IMR-90 (cell line): ENCODE measurements at regions not wholly inside any gene's neighbourhood (a gene's known extent, or its start where the extent isn't known, plus 50 kb on each side); places are given as distances from the start of the nearest gene placed in this dataset.
A peak's percentile ranks its signal among the peaks of the same experiment; 100 is the strongest.

Experiments
- ATAC-seq: fragments of 200-7000 bp; cut with Tn5 transposase; 2 replicates; pipeline ENCODE4 v1.9.1; 2020; ENCODE audit warnings: low read depth, mild to moderate bottlenecking, moderate library complexity
- BruUV-seq: library from RNA; stranded (reverse); fragments of 400-500 nt; replicated peaks from 2 replicates; lab custom pipeline; 2021; lab: Mats Ljungman, UMichigan
- CTCF ChIA-PET: fragments of 300-600 bp; formaldehyde crosslinking; extraction: SDS; loops from one replicate; lab custom pipeline; 2021; ENCODE audit warnings: antibody characterized with exemption; lab: Yijun Ruan, JAX
- POLR2A ChIA-PET: fragments of 300-600 bp; sonication (Branson Sonifier 250); formaldehyde crosslinking; loops from one replicate; lab custom pipeline; 2022; ENCODE audit warnings: antibody characterized with exemption; ENCODE audit not compliant: unreplicated experiment; lab: Charles Lee
- DNase-seq: peaks from one replicate; pipeline ENCODE4 v3.0.0; 2013
- H2AFZ ChIP-seq: replicated peaks from 2 replicates; pipeline ENCODE3; 2013; ENCODE audit warnings: low read length, mild to moderate bottlenecking; ENCODE audit not compliant: poor library complexity
- H2AK5ac ChIP-seq: 2 replicates; pipeline ENCODE4 v1.6.1; 2013; ENCODE audit warnings: low read depth, low read length, inconsistent platforms
- H2AK9ac ChIP-seq: replicated peaks from 2 replicates; pipeline ENCODE3; 2013; ENCODE audit warnings: mild to moderate bottlenecking, low read depth, low read length, moderate library complexity; ENCODE audit not compliant: poor library complexity
- H2BK120ac ChIP-seq: 2 replicates; pipeline ENCODE4 v1.6.1; 2013; ENCODE audit warnings: low read depth, low read length, inconsistent platforms
- H2BK15ac ChIP-seq: 3 replicates; pipeline ENCODE4 v1.6.1; 2013; ENCODE audit warnings: low read depth, low read length, inconsistent platforms
- H2BK20ac ChIP-seq: 2 replicates; pipeline ENCODE4 v1.6.1; 2013; ENCODE audit warnings: low read depth, mild to moderate bottlenecking, inconsistent platforms, low read length, moderate library complexity
- H2BK5ac ChIP-seq: 2 replicates; pipeline ENCODE4 v1.6.1; 2013; ENCODE audit warnings: mild to moderate bottlenecking, low read depth, low read length, inconsistent platforms; ENCODE audit not compliant: poor library complexity, severe bottlenecking
- H3K14ac ChIP-seq: replicated peaks from 2 replicates; pipeline ENCODE4 v1.6.1; 2013; ENCODE audit warnings: low read depth, low read length, inconsistent platforms
- H3K18ac ChIP-seq: 2 replicates; pipeline ENCODE4 v1.6.1; 2013; ENCODE audit warnings: low read depth, low read length, control low read depth
- H3K23ac ChIP-seq: 2 replicates; pipeline ENCODE4 v1.6.1; 2013; ENCODE audit warnings: low read depth, low read length, inconsistent platforms
- H3K27ac ChIP-seq: 2 replicates; pipeline ENCODE4 v1.5.1; 2013; ENCODE audit warnings: mild to moderate bottlenecking, control low read depth, low read length; ENCODE audit not compliant: insufficient read depth
- H3K27me3 ChIP-seq: 2 replicates; pipeline ENCODE4 v1.6.1; 2013; ENCODE audit warnings: low read length; ENCODE audit not compliant: control insufficient read depth, insufficient read depth
- H3K36me3 ChIP-seq: 2 replicates; pipeline ENCODE4 v1.6.1; 2013; ENCODE audit warnings: low read length, mixed read lengths; ENCODE audit not compliant: control insufficient read depth, insufficient read depth
- H3K4ac ChIP-seq: 2 replicates; pipeline ENCODE4 v1.6.1; 2013; ENCODE audit warnings: low read depth, low read length, inconsistent platforms
- H3K4me1 ChIP-seq: 2 replicates; pipeline ENCODE4 v1.6.1; 2013; ENCODE audit warnings: low read length, mixed read lengths; ENCODE audit not compliant: control insufficient read depth, insufficient read depth
- H3K4me2 ChIP-seq: 2 replicates; pipeline ENCODE4 v1.6.1; 2013; ENCODE audit warnings: low read depth, mild to moderate bottlenecking, control low read depth, low read length, moderate library complexity
- H3K4me3 ChIP-seq: 2 replicates; pipeline ENCODE4 v1.5.1; 2013; ENCODE audit warnings: low read depth, mild to moderate bottlenecking, control low read depth, low read length, moderate library complexity; ENCODE audit not compliant: insufficient read depth
- H3K56ac ChIP-seq: 2 replicates; pipeline ENCODE4 v1.6.1; 2013; ENCODE audit warnings: low read length, inconsistent platforms; ENCODE audit not compliant: insufficient read depth; ENCODE audit errors: extremely low read depth
- H3K79me1 ChIP-seq, 2 experiments: 2 replicates each; pipeline ENCODE4 v1.6.1; 2013; ENCODE audit warnings: low read length in 2 of 2, inconsistent platforms in 1 of 2, low read depth in 1 of 2
- H3K9ac ChIP-seq: 2 replicates; pipeline ENCODE4 v1.6.1; 2013; ENCODE audit warnings: low read depth, low read length, control low read depth
- H3K9me1 ChIP-seq: 2 replicates; pipeline ENCODE4 v1.6.1; 2013; ENCODE audit warnings: low read length, inconsistent platforms; ENCODE audit not compliant: insufficient read depth
- H3K9me3 ChIP-seq: 2 replicates; pipeline ENCODE4 v1.6.1; 2013; ENCODE audit warnings: low read length; ENCODE audit not compliant: control insufficient read depth, insufficient read depth
- H4K20me1 ChIP-seq: 2 replicates; pipeline ENCODE4 v1.6.1; 2013; ENCODE audit warnings: low read length, inconsistent platforms; ENCODE audit not compliant: insufficient read depth
- H4K5ac ChIP-seq: 2 replicates; pipeline ENCODE4 v1.6.1; 2013; ENCODE audit warnings: mild to moderate bottlenecking, low read depth, low read length, control low read depth
- H4K8ac ChIP-seq, 2 experiments: 2 replicates each; pipeline ENCODE4 v1.6.1; 2013; ENCODE audit warnings: low read depth in 2 of 2, low read length in 2 of 2, control low read depth in 1 of 2, inconsistent platforms in 1 of 2
- H4K91ac ChIP-seq: 2 replicates; pipeline ENCODE4 v1.6.1; 2013; ENCODE audit warnings: low read depth, low read length, inconsistent platforms; ENCODE audit not compliant: insufficient read depth
- CHD1 ChIP-seq: IDR thresholded peaks from 2 replicates; pipeline ENCODE4 v1.6.1; 2012; ENCODE audit warnings: low read depth, low read length, improper control_type of control experiment
- MAFK ChIP-seq: IDR thresholded peaks from 2 replicates; pipeline ENCODE4 v1.6.1; 2012; ENCODE audit warnings: low read depth, low read length, improper control_type of control experiment
- MAZ ChIP-seq: IDR thresholded peaks from 2 replicates; pipeline ENCODE4 v1.6.1; 2012; ENCODE audit warnings: low read depth, mild to moderate bottlenecking, low read length, improper control_type of control experiment, moderate library complexity, borderline replicate concordance
- NFE2L2 ChIP-seq: fragments of 150-350 bp; IDR thresholded peaks from 2 replicates; pipeline ENCODE4 v1.6.1; 2016; ENCODE audit warnings: low read depth, mild to moderate bottlenecking, low read length
- POLR2A ChIP-seq: IDR thresholded peaks from 2 replicates; pipeline ENCODE4 v1.6.1; 2012; ENCODE audit warnings: mild to moderate bottlenecking, low read depth, low read length
- RCOR1 ChIP-seq: IDR thresholded peaks from 2 replicates; pipeline ENCODE4 v1.6.1; 2012; ENCODE audit warnings: mild to moderate bottlenecking, low read length, improper control_type of control experiment; ENCODE audit not compliant: insufficient replicate concordance
- RFX5 ChIP-seq: IDR thresholded peaks from 2 replicates; pipeline ENCODE4 v1.8.0; 2012; ENCODE audit warnings: low read depth, mild to moderate bottlenecking, low read length, moderate library complexity
- dilution Hi-C: fragments of 300-500 bp; cut with HindIII; formaldehyde crosslinking; loops from one replicate; pipeline ENCODE4 v1.14.3; 2018; ENCODE audit warnings: low sequenced_read_pairs; ENCODE audit not compliant: unreplicated experiment
- in situ Hi-C: fragments of 300-500 bp; cut with MboI; formaldehyde crosslinking; loops from 3 replicates; pipeline ENCODE4 v1.14.3; 2019; ENCODE audit warnings: low sequenced_read_pairs, inconsistent platforms, mixed read lengths
- intact Hi-C: fragments of 100-400 bp; cut with micrococcal nuclease; formaldehyde crosslinking; loops from 2 replicates; pipeline ENCODE4 v1.10.0; 2022
- TF ChIP-seq, protein P1 (sequence below): fragments of 150-350 bp; IDR thresholded peaks from 2 replicates; pipeline ENCODE4 v1.6.1; 2016; ENCODE audit warnings: low read depth, mild to moderate bottlenecking, low read length, moderate library complexity, borderline replicate concordance
- TF ChIP-seq, protein P2 (sequence below): conservative IDR thresholded peaks from 2 replicates; pipeline ENCODE4 v1.5.1; 2012; ENCODE audit warnings: mild to moderate bottlenecking, low read depth, low read length, improper control_type of control experiment

DNA sequence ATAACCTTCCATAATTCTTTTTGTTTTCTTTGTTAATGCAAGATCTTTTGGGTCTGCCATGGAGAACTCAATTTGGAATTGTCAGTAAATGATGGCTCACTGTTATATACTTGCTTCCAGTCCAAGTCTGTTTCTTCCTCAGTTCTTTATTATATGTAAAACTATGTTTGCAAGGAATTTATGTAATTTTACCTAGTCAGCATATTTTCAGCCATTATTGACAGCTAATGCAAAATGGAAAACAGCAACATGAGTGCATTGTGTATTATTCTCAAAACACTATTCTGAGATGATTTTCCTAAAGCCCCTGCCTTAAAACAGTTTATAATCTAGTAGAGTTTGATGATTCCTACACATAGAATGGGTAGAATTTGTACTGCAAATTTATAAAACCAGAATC is 167.5 kb downstream of the TANC2 start:
- Histone ChIP-seq H3K23ac (no peak overlapping the region), H3K4ac (no peak overlapping the region), H2AK5ac (no peak overlapping the region), H3K27me3 (no peaks in the 10 kb centered on the region), H3K9ac (no peak overlapping the region), H2AK9ac (no peak overlapping the region), H3K56ac (no peak overlapping the region), H2BK15ac (no peak overlapping the region), H3K9me3 (no peaks in the 10 kb centered on the region), H3K36me3 (0 out of 2 replicates have a peak, but pooled peaks cover 1% of the 10 kb centered on the region), H3K27ac (no peak overlapping the region), H3K9me1 (peaks cover 3% of the 10 kb centered on the region), H2AFZ (no peak overlapping the region), H4K20me1 (peaks cover 14% of the 10 kb centered on the region), H3K18ac (no peak overlapping the region), H3K4me3 (no peak overlapping the region), H2BK120ac (no peak overlapping the region), H3K14ac (no peak overlapping the region), H3K4me1 (peaks cover 5% of the 10 kb centered on the region), H2BK5ac (no peak overlapping the region), H4K5ac (no peak overlapping the region), H4K91ac (no peak overlapping the region), H3K79me1 (peaks cover 26 to 31% of the 10 kb centered on the region in 2 experiments), H2BK20ac (no peak overlapping the region), H3K4me2 (no peak overlapping the region), H4K8ac (no peak overlapping the region)
- BruUV-seq = no TSS peak
- TF ChIP-seq, protein P1, sequence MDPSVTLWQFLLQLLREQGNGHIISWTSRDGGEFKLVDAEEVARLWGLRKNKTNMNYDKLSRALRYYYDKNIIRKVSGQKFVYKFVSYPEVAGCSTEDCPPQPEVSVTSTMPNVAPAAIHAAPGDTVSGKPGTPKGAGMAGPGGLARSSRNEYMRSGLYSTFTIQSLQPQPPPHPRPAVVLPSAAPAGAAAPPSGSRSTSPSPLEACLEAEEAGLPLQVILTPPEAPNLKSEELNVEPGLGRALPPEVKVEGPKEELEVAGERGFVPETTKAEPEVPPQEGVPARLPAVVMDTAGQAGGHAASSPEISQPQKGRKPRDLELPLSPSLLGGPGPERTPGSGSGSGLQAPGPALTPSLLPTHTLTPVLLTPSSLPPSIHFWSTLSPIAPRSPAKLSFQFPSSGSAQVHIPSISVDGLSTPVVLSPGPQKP = no peak
- no peak for TF ChIP-seq CHD1
- TF ChIP-seq RFX5 = no peak
- no peak for TF ChIP-seq RCOR1
- no peak for TF ChIP-seq POLR2A
- no peak for TF ChIP-seq MAZ
- TF ChIP-seq, protein P2, sequence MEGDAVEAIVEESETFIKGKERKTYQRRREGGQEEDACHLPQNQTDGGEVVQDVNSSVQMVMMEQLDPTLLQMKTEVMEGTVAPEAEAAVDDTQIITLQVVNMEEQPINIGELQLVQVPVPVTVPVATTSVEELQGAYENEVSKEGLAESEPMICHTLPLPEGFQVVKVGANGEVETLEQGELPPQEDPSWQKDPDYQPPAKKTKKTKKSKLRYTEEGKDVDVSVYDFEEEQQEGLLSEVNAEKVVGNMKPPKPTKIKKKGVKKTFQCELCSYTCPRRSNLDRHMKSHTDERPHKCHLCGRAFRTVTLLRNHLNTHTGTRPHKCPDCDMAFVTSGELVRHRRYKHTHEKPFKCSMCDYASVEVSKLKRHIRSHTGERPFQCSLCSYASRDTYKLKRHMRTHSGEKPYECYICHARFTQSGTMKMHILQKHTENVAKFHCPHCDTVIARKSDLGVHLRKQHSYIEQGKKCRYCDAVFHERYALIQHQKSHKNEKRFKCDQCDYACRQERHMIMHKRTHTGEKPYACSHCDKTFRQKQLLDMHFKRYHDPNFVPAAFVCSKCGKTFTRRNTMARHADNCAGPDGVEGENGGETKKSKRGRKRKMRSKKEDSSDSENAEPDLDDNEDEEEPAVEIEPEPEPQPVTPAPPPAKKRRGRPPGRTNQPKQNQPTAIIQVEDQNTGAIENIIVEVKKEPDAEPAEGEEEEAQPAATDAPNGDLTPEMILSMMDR = no peak
- TF ChIP-seq NFE2L2 = no peak
- TF ChIP-seq MAFK = peak; percentile 99
- ATAC-seq (no peak), DNase-seq (no peak)
- dilution Hi-C loops (no loop called here), intact Hi-C loops (no loop called here), in situ Hi-C loops (no loop called here)
- POLR2A ChIA-PET = no interaction called here
- CTCF ChIA-PET = no interaction called here
